Effector memory CD8-positive, alpha-beta T cell (primary cell): ENCODE measurements at regions not wholly inside any gene's neighbourhood (a gene's known extent, or its start where the extent isn't known, plus 50 kb on each side); places are given as distances from the start of the nearest gene placed in this dataset.
A peak's percentile ranks its signal among the peaks of the same experiment; 100 is the strongest.

ENCODE experiments used
- ATAC-seq: fragments of 150-1000 bp; cut with Tn5 transposase; replicated peaks from 2 replicates; pipeline ENCODE4 v1.10.0; 2021; ENCODE audit warnings: mild to moderate bottlenecking, moderate library complexity
- DNase-seq, 3 experiments: peaks; one replicate each; pipeline ENCODE4 v3.0.0; 2021
- H3K27ac Mint-ChIP-seq, 2 donors: one replicate each; pipeline ENCODE4 v1.8.0; 2022; ENCODE audit warnings: mild to moderate bottlenecking in 2 of 2, mixed read lengths in 2 of 2, moderate library complexity in 2 of 2
- H3K27me3 Mint-ChIP-seq, 2 donors: one replicate each; pipeline ENCODE4 v1.8.0; 2022; ENCODE audit warnings: mixed read lengths in 2 of 2
- H3K36me3 Mint-ChIP-seq: one replicate; pipeline ENCODE4 v1.8.0; 2022; ENCODE audit warnings: mild to moderate bottlenecking, moderate library complexity, mixed read lengths; ENCODE audit not compliant: insufficient read depth
- H3K4me1 Mint-ChIP-seq, 2 donors: one replicate each; pipeline ENCODE4 v1.8.0; 2022; ENCODE audit warnings: low read depth in 2 of 2, mixed read lengths in 2 of 2
- H3K4me3 Mint-ChIP-seq, 2 donors: one replicate each; pipeline ENCODE4 v1.8.0; 2022; ENCODE audit warnings: mild to moderate bottlenecking in 2 of 2, mixed read lengths in 2 of 2, moderate library complexity in 2 of 2
- H3K9me3 Mint-ChIP-seq, 2 donors: one replicate each; pipeline ENCODE4 v1.8.0; 2022; ENCODE audit warnings: mixed read lengths in 2 of 2

- Mint-ChIP-seq H3K27me3 (peaks cover 0 to 9% of the 10 kb centered on the region in 2 donors), H3K36me3 (no peaks in the 10 kb centered on the region), H3K9me3 (no peaks in the 10 kb centered on the region), H3K27ac (no peak overlapping the region), H3K4me3 (no peak overlapping the region), H3K4me1 (no peaks in the 10 kb centered on the region)
- DNase-seq: no peak
- ATAC-seq: no peak
These were observed 125.4 kb upstream of the CCDC54 start for GRCh38 chr3:107251819-107252218.

GRCh38 chr3:107256963-107257362 is 120.3 kb upstream of the CCDC54 start:
- H3K4me3 Mint-ChIP-seq: no peak overlapping the region
- no peak for ATAC-seq

GRCh38 chr3:107258300-107258699 is 118.9 kb upstream of the CCDC54 start:
- Mint-ChIP-seq H3K36me3 (no peaks in the 10 kb centered on the region), H3K27ac (no peak overlapping the region)
- ATAC-seq: no peak

More at GRCh38 chr3:107256963-107257362, 120.3 kb upstream of the CCDC54 start:
- Mint-ChIP-seq H3K36me3 (no peaks in the 10 kb centered on the region), H3K27ac (no peak overlapping the region), H3K9me3 (no peaks in the 10 kb centered on the region), H3K27me3 (peaks cover 15 to 17% of the 10 kb centered on the region in 2 donors), H3K4me1 (no peaks in the 10 kb centered on the region)
- no peak for DNase-seq

GRCh38 chr3:107260207-107260606 is 117.0 kb upstream of the CCDC54 start:
- no peaks in the 10 kb centered on the region for H3K36me3 Mint-ChIP-seq
- ATAC-seq (no peak), DNase-seq (no peak)
- peaks cover 6 to 17% of the 10 kb centered on the region in 2 donors for H3K27me3 Mint-ChIP-seq
- H3K4me3 Mint-ChIP-seq: no peak overlapping the region
- H3K9me3 Mint-ChIP-seq: no peaks in the 10 kb centered on the region
- peaks cover 3% of the 10 kb centered on the region in 2 donors for H3K4me1 Mint-ChIP-seq
- H3K27ac Mint-ChIP-seq: no peak overlapping the region

More at GRCh38 chr3:107258300-107258699, 118.9 kb upstream of the CCDC54 start:
- Mint-ChIP-seq H3K27me3 (peaks cover 15 to 17% of the 10 kb centered on the region in 2 donors), H3K4me1 (no peaks in the 10 kb centered on the region), H3K4me3 (no peak overlapping the region), H3K9me3 (no peaks in the 10 kb centered on the region)
- DNase-seq: no peak

- Mint-ChIP-seq H3K27me3 (peaks cover 6 to 17% of the 10 kb centered on the region in 2 donors), H3K4me3 (peak overlapping the region; percentile 13 to 52), H3K36me3 (no peaks in the 10 kb centered on the region), H3K4me1 (peaks cover 3% of the 10 kb centered on the region in 2 donors), H3K27ac (peak overlapping the region in 1 of 2 donors; percentile 47), H3K9me3 (no peaks in the 10 kb centered on the region)
- ATAC-seq: no peak
- DNase-seq: no peak
These were observed 113.8 kb upstream of the CCDC54 start for GRCh38 chr3:107263269-107264021.

GRCh38 chr3:107264888-107265287 is 112.4 kb upstream of the CCDC54 start:
- Mint-ChIP-seq H3K4me3 (no peak overlapping the region), H3K27me3 (peaks cover 4 to 13% of the 10 kb centered on the region in 2 donors), H3K27ac (no peak overlapping the region), H3K9me3 (no peaks in the 10 kb centered on the region), H3K4me1 (peaks cover 3% of the 10 kb centered on the region in 2 donors), H3K36me3 (no peaks in the 10 kb centered on the region)
- no peak for ATAC-seq
- no peak for DNase-seq

GRCh38 chr3:107265526-107265925 is 111.7 kb upstream of the CCDC54 start:
- Mint-ChIP-seq H3K4me3 (no peak overlapping the region), H3K9me3 (no peaks in the 10 kb centered on the region), H3K36me3 (no peaks in the 10 kb centered on the region), H3K4me1 (peaks cover 3% of the 10 kb centered on the region in 2 donors), H3K27ac (no peak overlapping the region), H3K27me3 (peaks cover 10 to 13% of the 10 kb centered on the region in 2 donors)
- DNase-seq (no peak), ATAC-seq (no peak)

- H3K36me3 Mint-ChIP-seq: no peaks in the 10 kb centered on the region
- H3K4me1 Mint-ChIP-seq: peaks cover 3% of the 10 kb centered on the region in 2 donors
- H3K4me3 Mint-ChIP-seq: no peak overlapping the region
- H3K27ac Mint-ChIP-seq: no peak overlapping the region
- DNase-seq: no peak
- no peak for ATAC-seq
- H3K9me3 Mint-ChIP-seq: no peaks in the 10 kb centered on the region
- peaks cover 14 to 21% of the 10 kb centered on the region in 2 donors for H3K27me3 Mint-ChIP-seq
These were observed 108.8 kb upstream of the CCDC54 start for GRCh38 chr3:107268469-107268868.

- no peak for ATAC-seq
- DNase-seq: no peak
- Mint-ChIP-seq H3K4me3 (no peak overlapping the region), H3K4me1 (no peaks in the 10 kb centered on the region), H3K27ac (no peak overlapping the region), H3K36me3 (no peaks in the 10 kb centered on the region), H3K27me3 (peaks cover 20 to 28% of the 10 kb centered on the region in 2 donors), H3K9me3 (no peaks in the 10 kb centered on the region)
These were observed 108.1 kb upstream of the CCDC54 start for GRCh38 chr3:107269136-107269535.

GRCh38 chr3:107271787-107272387 is 105.4 kb upstream of the CCDC54 start:
- Mint-ChIP-seq H3K27me3 (peaks cover 40 to 52% of the 10 kb centered on the region in 2 donors), H3K36me3 (no peaks in the 10 kb centered on the region), H3K4me3 (no peak overlapping the region), H3K9me3 (no peaks in the 10 kb centered on the region), H3K27ac (no peak overlapping the region), H3K4me1 (no peaks in the 10 kb centered on the region)
- ATAC-seq (peak; percentile 54), DNase-seq (no peak)

- H3K4me3 Mint-ChIP-seq: no peak overlapping the region
- DNase-seq (no peak), ATAC-seq (no peak)
- no peaks in the 10 kb centered on the region for H3K4me1 Mint-ChIP-seq
- peaks cover 46 to 53% of the 10 kb centered on the region in 2 donors for H3K27me3 Mint-ChIP-seq
- H3K9me3 Mint-ChIP-seq: no peaks in the 10 kb centered on the region
- no peaks in the 10 kb centered on the region for H3K36me3 Mint-ChIP-seq
- H3K27ac Mint-ChIP-seq: no peak overlapping the region
These were observed 104.8 kb upstream of the CCDC54 start for GRCh38 chr3:107272471-107272870.

- no peak overlapping the region for H3K4me3 Mint-ChIP-seq
- H3K4me1 Mint-ChIP-seq: no peaks in the 10 kb centered on the region
- DNase-seq (no peak), ATAC-seq (no peak)
- no peaks in the 10 kb centered on the region for H3K36me3 Mint-ChIP-seq
- no peak overlapping the region for H3K27ac Mint-ChIP-seq
- H3K9me3 Mint-ChIP-seq: no peaks in the 10 kb centered on the region
- H3K27me3 Mint-ChIP-seq: peaks cover 46 to 53% of the 10 kb centered on the region in 2 donors
These were observed 104.4 kb upstream of the CCDC54 start for GRCh38 chr3:107272885-107273284.

- no peak for ATAC-seq
- Mint-ChIP-seq H3K27me3 (peaks cover 41 to 53% of the 10 kb centered on the region in 2 donors), H3K4me3 (no peak overlapping the region), H3K27ac (no peak overlapping the region), H3K4me1 (no peaks in the 10 kb centered on the region), H3K36me3 (no peaks in the 10 kb centered on the region), H3K9me3 (no peaks in the 10 kb centered on the region)
- DNase-seq: no peak
These were observed 103.5 kb upstream of the CCDC54 start for GRCh38 chr3:107273771-107274170.

- H3K27ac Mint-ChIP-seq: no peak overlapping the region
- DNase-seq (no peak), ATAC-seq (no peak)
- H3K4me3 Mint-ChIP-seq: no peak overlapping the region
- H3K27me3 Mint-ChIP-seq: peaks cover 40 to 44% of the 10 kb centered on the region in 2 donors
- no peaks in the 10 kb centered on the region for H3K4me1 Mint-ChIP-seq
- no peaks in the 10 kb centered on the region for H3K36me3 Mint-ChIP-seq
- H3K9me3 Mint-ChIP-seq: no peaks in the 10 kb centered on the region
These were observed 101.7 kb upstream of the CCDC54 start for GRCh38 chr3:107275511-107275910.
